GM19438 (cell line): ENCODE measurements at regions not wholly inside any gene's neighbourhood (a gene's known extent, or its start where the extent isn't known, plus 50 kb on each side); places are given as distances from the start of the nearest gene placed in this dataset.

ENCODE experiments used
- ATAC-seq: cut with Tn5 transposase; IDR thresholded peaks from one replicate; pipeline ENCODE4 v1.9.1; 2021; ENCODE audit warnings: low read depth; ENCODE audit not compliant: unreplicated experiment

- no peak for ATAC-seq
Observed at GRCh38 chr6:44603044-44603686, 215.7 kb downstream of the CDC5L start.

DNA sequence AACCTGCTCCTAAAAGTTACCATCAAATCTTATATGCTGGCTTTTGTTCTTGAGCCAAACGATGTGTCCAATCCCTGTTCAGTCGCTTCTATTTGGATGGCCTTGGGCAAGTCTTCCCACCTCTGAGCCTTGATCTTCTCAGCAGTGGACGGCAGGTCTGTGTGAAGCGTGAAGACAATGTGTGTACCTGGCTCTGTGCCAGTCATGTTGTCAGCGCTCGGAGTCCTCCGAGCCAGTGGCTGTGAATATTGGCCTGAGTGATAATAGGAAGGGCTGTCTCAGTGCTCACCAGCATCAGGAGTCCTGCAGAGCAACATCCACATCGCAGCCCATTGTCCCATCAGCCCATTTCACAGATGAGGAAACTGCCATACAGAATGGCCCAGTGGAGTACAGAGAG lies 219.0 kb downstream of the CDC5L start:
- no peak for ATAC-seq

- ATAC-seq = no peak
Observed at GRCh38 chr6:44606976-44607375, 219.5 kb downstream of the CDC5L start.

DNA sequence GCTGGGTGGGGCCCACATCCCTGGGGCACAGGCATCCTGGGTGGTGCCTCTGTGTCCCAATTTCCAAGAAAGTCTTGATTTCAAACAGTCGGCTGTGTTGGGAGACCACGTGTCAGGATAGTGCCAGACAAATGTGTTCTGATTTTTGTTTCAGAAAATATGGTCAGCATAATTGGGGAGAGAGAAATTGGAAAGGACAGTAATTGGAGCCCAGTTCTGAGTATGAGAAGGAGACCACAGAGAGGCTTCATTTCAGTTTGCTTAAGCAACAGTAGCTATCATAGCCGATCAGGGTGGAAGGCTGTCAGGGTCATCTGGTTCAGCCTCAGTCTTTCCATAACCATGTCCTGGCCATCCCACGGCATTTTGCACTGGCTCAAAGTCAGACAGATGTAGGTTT lies 220.7 kb downstream of the CDC5L start:
- ATAC-seq = no peak

- ATAC-seq = no peak
Observed at GRCh38 chr6:44609051-44609612, 221.6 kb downstream of the CDC5L start.

- ATAC-seq = no peak
Observed at GRCh38 chr6:44614396-44614795, 226.9 kb downstream of the CDC5L start.

DNA sequence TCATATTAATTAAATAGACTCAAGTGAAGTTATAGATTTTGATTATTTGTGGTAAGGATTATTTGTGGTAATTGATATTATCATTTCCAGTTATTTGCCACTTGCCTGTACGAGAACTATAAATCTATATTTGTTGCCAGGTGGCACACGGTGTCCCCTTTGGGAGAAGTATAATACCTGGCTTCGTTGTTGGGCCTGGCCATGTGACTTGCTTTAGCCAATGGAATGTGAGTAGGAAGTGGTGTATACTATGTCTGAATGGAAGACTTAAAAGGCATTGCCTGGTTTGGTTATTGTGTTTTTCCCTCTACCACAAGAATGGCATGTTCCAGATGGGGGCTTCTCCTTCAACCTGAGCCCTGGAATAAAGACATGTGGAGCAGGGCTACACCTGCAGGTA lies 228.1 kb downstream of the CDC5L start:
- no peak for ATAC-seq

DNA sequence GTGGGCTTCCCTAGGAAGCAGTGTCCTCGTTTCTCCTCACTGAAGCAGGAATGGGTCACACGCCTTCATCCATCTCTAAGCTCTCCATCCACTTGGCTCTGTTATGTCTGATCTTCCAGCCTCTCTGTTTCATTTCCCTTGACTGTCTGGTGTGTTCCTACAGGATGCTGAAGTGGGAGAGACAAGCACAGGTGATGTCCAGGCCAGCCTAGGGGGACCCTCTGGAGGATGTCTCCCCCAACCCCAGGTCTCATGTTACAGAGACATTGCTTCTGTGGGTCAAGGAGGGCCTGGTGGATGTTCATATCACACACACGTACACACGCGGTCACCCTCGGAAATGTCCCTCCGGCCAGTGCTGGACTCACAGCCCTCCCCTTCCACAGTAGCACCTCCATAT lies 229.9 kb downstream of the CDC5L start:
- ATAC-seq = no peak

GRCh38 chr6:44618371-44618770 lies 230.9 kb downstream of the CDC5L start:
- ATAC-seq = no peak

DNA sequence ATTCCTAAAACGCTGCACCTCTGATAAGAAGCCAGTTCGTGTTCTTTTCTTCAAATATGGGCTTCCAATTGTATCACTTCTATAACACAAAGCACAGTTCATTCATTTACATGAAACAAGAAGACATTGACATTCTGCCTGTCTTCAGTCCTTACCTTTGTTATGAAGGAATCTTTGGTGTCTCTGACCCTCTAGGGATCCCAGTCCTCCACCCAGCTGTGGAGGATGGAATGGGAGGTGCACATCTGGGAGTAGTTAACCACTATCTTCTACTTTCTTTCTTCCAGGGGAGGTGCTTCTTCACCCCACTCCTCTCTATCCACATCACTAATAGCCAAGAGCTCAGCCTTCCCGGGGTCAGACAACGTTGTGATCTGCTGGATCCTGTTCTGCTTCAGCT lies 233.4 kb downstream of the CDC5L start:
- ATAC-seq = no peak

DNA sequence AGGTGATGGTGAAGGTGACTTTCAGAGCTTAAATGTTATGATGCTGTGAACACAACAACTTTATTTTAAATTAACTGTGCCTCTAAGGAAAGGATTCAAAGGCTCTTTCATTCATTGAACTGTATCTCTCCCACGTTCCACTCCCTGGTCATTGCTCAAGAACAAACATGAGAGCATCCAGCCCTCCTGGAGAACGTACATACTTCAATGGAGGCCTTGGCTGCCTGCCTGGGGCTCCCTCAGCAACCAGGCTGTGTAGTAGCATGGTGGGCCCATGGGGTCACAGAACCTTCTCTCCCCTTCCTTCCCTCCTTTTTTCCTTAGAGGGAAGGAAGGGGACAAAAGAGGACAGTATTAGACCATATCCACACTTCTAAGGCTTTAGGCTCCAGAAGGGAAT lies 234.3 kb downstream of the CDC5L start:
- no peak for ATAC-seq

- no peak for ATAC-seq
Observed at GRCh38 chr6:44622555-44622954, 235.0 kb downstream of the CDC5L start.

DNA sequence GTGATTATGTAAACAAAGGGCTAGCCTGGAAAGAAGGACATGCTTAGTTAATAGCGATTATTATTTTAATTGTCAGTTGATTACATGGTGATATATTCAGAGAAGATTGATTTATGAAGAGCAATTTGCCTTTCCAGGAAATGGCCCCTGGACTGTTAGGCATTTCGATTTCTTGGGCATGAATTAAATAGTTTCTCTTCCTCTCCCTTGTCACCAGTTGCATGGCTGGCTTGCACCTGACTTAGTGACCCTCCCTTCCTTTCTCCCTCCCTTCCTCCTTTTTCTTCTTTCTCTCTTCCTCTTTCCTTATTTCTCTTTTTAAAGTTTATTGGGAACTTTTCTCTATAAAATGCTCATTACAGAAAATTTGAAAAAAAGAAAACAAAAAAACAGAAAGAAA lies 235.4 kb downstream of the CDC5L start:
- no peak for ATAC-seq

- no peak for ATAC-seq
Observed at GRCh38 chr6:44624226-44624625, 236.7 kb downstream of the CDC5L start.

- no peak for ATAC-seq
Observed at GRCh38 chr6:44624936-44625573, 237.5 kb downstream of the CDC5L start.

- no peak for ATAC-seq
Observed at GRCh38 chr6:44625996-44626395, 238.5 kb downstream of the CDC5L start.

DNA sequence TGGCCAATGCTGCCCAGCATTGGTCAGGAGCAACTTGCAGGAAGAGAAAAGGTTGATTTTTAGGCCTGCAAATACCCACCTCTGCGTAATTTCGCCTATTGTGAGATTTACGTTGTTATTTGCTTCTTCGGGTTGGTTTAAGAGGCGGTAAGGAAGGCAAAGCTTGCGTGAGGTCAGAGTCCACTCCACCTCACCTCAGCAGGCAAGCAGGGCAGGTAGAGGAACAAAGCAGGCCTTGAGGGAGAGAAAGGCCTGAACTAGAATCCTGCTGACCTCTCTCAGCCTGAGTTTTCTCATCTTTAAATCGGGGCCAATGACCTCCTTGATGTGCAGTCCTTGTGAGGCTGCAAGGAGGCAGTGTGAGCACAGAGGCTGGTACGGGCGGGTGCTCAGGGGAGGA lies 239.1 kb downstream of the CDC5L start:
- no peak for ATAC-seq

DNA sequence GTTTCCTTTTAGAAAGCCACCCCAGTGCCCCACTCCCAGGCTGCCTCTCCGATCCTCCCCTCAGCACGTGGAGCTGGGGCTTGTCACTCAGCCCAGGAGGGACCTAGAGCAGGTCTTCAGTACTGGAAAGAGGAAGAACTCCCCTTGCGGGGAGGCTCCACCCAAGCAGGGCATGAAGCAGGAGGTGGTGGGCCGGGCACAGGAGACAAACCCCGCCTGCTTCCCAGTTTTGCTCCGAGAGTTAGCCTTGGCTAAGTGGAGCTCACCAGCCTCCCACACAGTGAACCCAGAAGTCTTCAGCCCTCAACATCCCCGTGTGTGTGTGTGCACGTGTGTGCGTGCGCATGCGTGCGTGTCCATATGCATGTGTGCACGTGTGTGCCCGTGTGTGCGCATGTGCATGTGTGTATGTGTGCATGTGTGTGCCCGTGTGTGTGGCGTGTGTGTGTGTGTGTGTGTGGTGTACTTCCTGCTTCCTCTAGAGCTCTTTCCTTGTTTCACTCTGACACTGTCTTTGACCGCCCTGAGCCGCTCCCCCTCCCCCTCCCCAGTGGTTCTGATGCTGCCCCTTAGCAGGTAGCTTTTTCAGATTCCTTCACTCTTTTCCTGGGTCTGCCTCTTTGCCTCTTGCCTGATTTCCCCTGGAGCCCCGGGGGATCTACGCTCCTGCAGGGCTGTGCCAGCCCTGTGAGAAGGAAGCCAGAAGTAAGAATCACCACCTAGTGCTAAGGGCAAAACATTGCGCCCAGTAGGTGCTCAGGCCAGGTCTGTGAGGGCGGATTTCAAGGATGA lies 239.8 kb downstream of the CDC5L start:
- no peak for ATAC-seq

- no peak for ATAC-seq
Observed at GRCh38 chr6:44627883-44628271, 240.4 kb downstream of the CDC5L start.

GRCh38 chr6:44628347-44628746 lies 240.8 kb downstream of the CDC5L start:
- no peak for ATAC-seq

- no peak for ATAC-seq
Observed at GRCh38 chr6:44629636-44630035, 242.1 kb downstream of the CDC5L start.
